Keratinocyte (primary cell): ENCODE measurements at regions not wholly inside any gene's neighbourhood (a gene's known extent, or its start where the extent isn't known, plus 50 kb on each side); places are given as distances from the start of the nearest gene placed in this dataset.
A peak's percentile ranks its signal among the peaks of the same experiment; 100 is the strongest.

Experiments used
- DNase-seq: peaks from one replicate; pipeline ENCODE4 v3.0.0-alpha.2; 2011; ENCODE audit warnings: low read depth, missing footprints, low spot score
- FAIRE-seq: peaks from 2 replicates; lab custom pipeline; 2011; peaks lifted over from hg19 to GRCh38; lab: Jason Lieb, UNC
- H2AFZ ChIP-seq: 2 replicates; pipeline ENCODE4 v1.6.0; 2012; ENCODE audit warnings: low read length, control low read depth, inconsistent platforms; ENCODE audit not compliant: control insufficient read depth
- H3K27ac ChIP-seq: 2 replicates; pipeline ENCODE4 v1.5.1; 2011; ENCODE audit warnings: low read length; ENCODE audit not compliant: control insufficient read depth, insufficient read depth
- H3K27me3 ChIP-seq: 3 replicates; pipeline ENCODE4 v1.6.0; 2011; ENCODE audit warnings: low read length; ENCODE audit not compliant: control insufficient read depth, insufficient read depth; ENCODE audit errors: extremely low read depth
- H3K36me3 ChIP-seq, 2 experiments: 2 replicates in 1 of 2; 3 replicates in 1 of 2; pipeline ENCODE4 v1.5.1; 2011; ENCODE audit warnings: low read length in 2 of 2, mild to moderate bottlenecking in 1 of 2; ENCODE audit not compliant: control insufficient read depth in 2 of 2, insufficient read depth in 2 of 2; ENCODE audit errors: extremely low read depth in 1 of 2
- H3K4me1 ChIP-seq: 3 replicates; pipeline ENCODE4 v1.5.1; 2011; ENCODE audit warnings: low read length; ENCODE audit not compliant: control insufficient read depth, insufficient read depth; ENCODE audit errors: extremely low read depth
- H3K4me2 ChIP-seq: 3 replicates; pipeline ENCODE4 v1.6.0; 2011; ENCODE audit warnings: low read depth, low read length; ENCODE audit not compliant: control insufficient read depth, insufficient read depth; ENCODE audit errors: extremely low read depth
- H3K4me3 ChIP-seq, 3 experiments: fragments of 200-600 bp in 1 of 3; sonication (generic) in 1 of 3; 2 replicates in 2 of 3; 3 replicates in 1 of 3; pipeline ENCODE4 v1.5.1; 2011 to 2016; ENCODE audit warnings: low read length in 3 of 3, mild to moderate bottlenecking in 3 of 3, control low read depth in 2 of 3, inconsistent platforms in 1 of 3, low read depth in 1 of 3, mixed read lengths in 1 of 3, mixed run types in 1 of 3, moderate library complexity in 1 of 3; ENCODE audit not compliant: control insufficient read depth in 2 of 3, insufficient read depth in 2 of 3; ENCODE audit errors: extremely low read depth in 1 of 3
- H3K79me2 ChIP-seq: 2 replicates; pipeline ENCODE4 v1.6.0; 2012; ENCODE audit warnings: low read length; ENCODE audit not compliant: control insufficient read depth, insufficient read depth
- H3K9ac ChIP-seq: 3 replicates; pipeline ENCODE4 v1.6.0; 2011; ENCODE audit warnings: low read length; ENCODE audit not compliant: control insufficient read depth, insufficient read depth; ENCODE audit errors: extremely low read depth
- H3K9me1 ChIP-seq: 3 replicates; pipeline ENCODE4 v1.6.0; 2011; ENCODE audit warnings: low read length; ENCODE audit not compliant: control insufficient read depth, insufficient read depth; ENCODE audit errors: extremely low read depth
- H3K9me3 ChIP-seq: 2 replicates; pipeline ENCODE4 v1.5.1; 2012; ENCODE audit warnings: low read depth, low read length; ENCODE audit not compliant: control insufficient read depth
- H4K20me1 ChIP-seq: 3 replicates; pipeline ENCODE4 v1.6.0; 2011; ENCODE audit warnings: low read length; ENCODE audit not compliant: control insufficient read depth, insufficient read depth; ENCODE audit errors: extremely low read depth
- CTCF ChIP-seq, 3 experiments: IDR thresholded peaks in 1 of 3; conservative IDR thresholded peaks in 1 of 3; optimal IDR thresholded peaks in 1 of 3; 2 replicates in 2 of 3; 3 replicates in 1 of 3; pipeline versions ENCODE3 to v1.5.1; 2011; ENCODE audit warnings: low read length in 3 of 3, mild to moderate bottlenecking in 3 of 3, moderate library complexity in 2 of 3, control low read depth in 1 of 3, inconsistent platforms in 1 of 3; ENCODE audit not compliant: insufficient read depth in 2 of 3; ENCODE audit errors: extremely low read depth in 1 of 3
- EZH2 ChIP-seq: IDR thresholded peaks from one replicate; pipeline ENCODE4 v1.6.1; 2012; ENCODE audit warnings: inconsistent platforms, mild to moderate bottlenecking, low read length, moderate library complexity
- dilution Hi-C: fragments of 300-500 bp; cut with MboI; formaldehyde crosslinking; loops from one replicate; pipeline ENCODE4 v1.7.0; 2020; ENCODE audit warnings: low sequenced_read_pairs; ENCODE audit not compliant: extremely low pct_ligation_motif_present

- no peaks in the 10 kb centered on the region for H3K27me3 ChIP-seq
- no peaks in the 10 kb centered on the region for H3K4me1 ChIP-seq
- DNase-seq (no peak), FAIRE-seq (no peak)
- no peaks in the 10 kb centered on the region for H3K36me3 ChIP-seq
- no peaks in the 10 kb centered on the region for H4K20me1 ChIP-seq
- TF ChIP-seq EZH2 (no peak), CTCF (optimal IDR thresholded peaks at IDR 0.05 in 1 of 3, IDR thresholded peaks at IDR 0.05 in 1 of 3, conservative IDR thresholded peaks at IDR 0.05 in 1 of 3; ENCODE audit: extremely low read depth in 1 of 3, insufficient read depth in 2 of 3, low read length in 3 of 3) (no peak)
- no peak overlapping the region for H3K9ac ChIP-seq
- H3K9me3 ChIP-seq = no peaks in the 10 kb centered on the region
- H3K4me2 ChIP-seq = no peak overlapping the region
- dilution Hi-C loops = no loop called here
- no peak overlapping the region for H2AFZ ChIP-seq
- no peak overlapping the region for H3K4me3 ChIP-seq
- H3K27ac ChIP-seq = no peak overlapping the region
- H3K79me2 ChIP-seq = no peaks in the 10 kb centered on the region
- H3K9me1 ChIP-seq = no peaks in the 10 kb centered on the region
Observed at GRCh38 chr13:80924596-80924995, 583.7 kb upstream of the SPRY2 start.

DNA sequence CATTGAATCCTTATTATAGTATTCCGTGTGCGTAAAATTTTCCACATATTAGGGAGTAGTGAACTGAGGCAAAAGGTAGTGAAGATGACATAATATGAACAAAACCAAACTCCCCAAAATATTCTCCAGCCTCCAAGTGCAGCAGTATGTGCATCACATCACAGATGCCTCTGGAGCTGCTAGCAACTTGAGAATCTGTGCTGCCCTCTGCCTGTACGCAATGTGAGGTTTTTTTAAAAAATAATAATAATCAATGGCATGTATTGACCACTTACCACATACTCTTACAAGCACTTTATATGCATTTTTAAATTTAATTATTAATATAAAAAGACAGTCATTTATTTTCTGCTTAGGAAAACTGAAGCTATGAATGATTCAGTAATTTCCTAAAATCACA is 583.0 kb upstream of the SPRY2 start:
- H3K4me1 ChIP-seq = no peaks in the 10 kb centered on the region
- no peak overlapping the region for H3K9ac ChIP-seq
- H3K4me3 ChIP-seq = no peak overlapping the region
- no peaks in the 10 kb centered on the region for H3K36me3 ChIP-seq
- H4K20me1 ChIP-seq = no peaks in the 10 kb centered on the region
- no peak for TF ChIP-seq EZH2
- TF ChIP-seq CTCF (optimal IDR thresholded peaks at IDR 0.05 in 1 of 3, IDR thresholded peaks at IDR 0.05 in 1 of 3, conservative IDR thresholded peaks at IDR 0.05 in 1 of 3; ENCODE audit: extremely low read depth in 1 of 3, insufficient read depth in 2 of 3, low read length in 3 of 3) = peak in 2 of 3 experiments; percentile 14 to 35
- H3K4me2 ChIP-seq = no peak overlapping the region
- no peaks in the 10 kb centered on the region for H3K9me3 ChIP-seq
- dilution Hi-C loops = no loop called here
- H3K79me2 ChIP-seq = no peaks in the 10 kb centered on the region
- FAIRE-seq = no peak
- H3K27ac ChIP-seq = no peak overlapping the region
- no peak for DNase-seq
- H3K27me3 ChIP-seq = no peaks in the 10 kb centered on the region
- no peak overlapping the region for H2AFZ ChIP-seq
- no peaks in the 10 kb centered on the region for H3K9me1 ChIP-seq
